T-helper 2 cell treated with Interferon-gamma antibody and Interleukin-4, amounts not matched to agents 5 μg/mL and 100 μg/mL, for 36 hours (primary cell): ENCODE measurements at regions not wholly inside any gene's neighbourhood (a gene's known extent, or its start where the extent isn't known, plus 50 kb on each side); places are given as distances from the start of the nearest gene placed in this dataset.

Experiments used
- DNase-seq: peaks from one replicate; pipeline ENCODE4 v3.0.0; 2021; ENCODE audit warnings: low spot score
- H3K27ac Mint-ChIP-seq: one replicate; pipeline ENCODE4 v1.8.0; 2021; ENCODE audit warnings: mild to moderate bottlenecking, mixed read lengths
- H3K27me3 Mint-ChIP-seq: one replicate; pipeline ENCODE4 v1.8.0; 2021; ENCODE audit warnings: low read depth, mixed read lengths
- H3K36me3 Mint-ChIP-seq: one replicate; pipeline ENCODE4 v1.8.0; 2021; ENCODE audit warnings: low read depth, mixed read lengths
- H3K4me1 Mint-ChIP-seq: one replicate; pipeline ENCODE4 v1.8.0; 2021; ENCODE audit warnings: low read depth, mixed read lengths
- H3K4me3 Mint-ChIP-seq: one replicate; pipeline ENCODE4 v1.8.0; 2022; ENCODE audit warnings: mild to moderate bottlenecking, moderate library complexity, mixed read lengths
- H3K9me3 Mint-ChIP-seq: one replicate; pipeline ENCODE4 v1.8.0; 2021; ENCODE audit warnings: mixed read lengths

DNA sequence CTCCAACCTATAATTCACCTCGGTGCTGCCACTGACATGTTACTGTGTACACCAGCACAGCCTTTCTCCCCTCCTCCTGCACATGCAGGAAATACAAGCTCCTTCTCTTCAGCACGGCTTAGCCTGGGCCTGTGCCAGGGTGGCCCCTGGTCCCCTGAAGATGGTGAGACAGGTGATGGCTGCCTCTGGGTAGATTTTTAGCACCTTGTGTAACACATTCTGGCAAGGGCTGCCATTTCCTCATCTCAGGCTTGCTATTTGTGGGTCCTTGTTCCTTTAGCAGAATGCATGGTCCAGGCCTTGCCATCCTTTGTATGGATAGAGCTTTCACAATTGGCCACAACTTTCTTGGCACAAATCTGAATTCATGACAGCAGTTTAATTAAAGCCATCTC lies 151.3 kb downstream of the CDC5L start:
- H3K9me3 Mint-ChIP-seq, result no peaks in the 10 kb centered on the region
- no peaks in the 10 kb centered on the region for H3K36me3 Mint-ChIP-seq
- H3K4me3 Mint-ChIP-seq, result no peak overlapping the region
- H3K4me1 Mint-ChIP-seq, result no peaks in the 10 kb centered on the region
- no peaks in the 10 kb centered on the region for H3K27me3 Mint-ChIP-seq
- no peak for DNase-seq
- no peak overlapping the region for H3K27ac Mint-ChIP-seq

DNA sequence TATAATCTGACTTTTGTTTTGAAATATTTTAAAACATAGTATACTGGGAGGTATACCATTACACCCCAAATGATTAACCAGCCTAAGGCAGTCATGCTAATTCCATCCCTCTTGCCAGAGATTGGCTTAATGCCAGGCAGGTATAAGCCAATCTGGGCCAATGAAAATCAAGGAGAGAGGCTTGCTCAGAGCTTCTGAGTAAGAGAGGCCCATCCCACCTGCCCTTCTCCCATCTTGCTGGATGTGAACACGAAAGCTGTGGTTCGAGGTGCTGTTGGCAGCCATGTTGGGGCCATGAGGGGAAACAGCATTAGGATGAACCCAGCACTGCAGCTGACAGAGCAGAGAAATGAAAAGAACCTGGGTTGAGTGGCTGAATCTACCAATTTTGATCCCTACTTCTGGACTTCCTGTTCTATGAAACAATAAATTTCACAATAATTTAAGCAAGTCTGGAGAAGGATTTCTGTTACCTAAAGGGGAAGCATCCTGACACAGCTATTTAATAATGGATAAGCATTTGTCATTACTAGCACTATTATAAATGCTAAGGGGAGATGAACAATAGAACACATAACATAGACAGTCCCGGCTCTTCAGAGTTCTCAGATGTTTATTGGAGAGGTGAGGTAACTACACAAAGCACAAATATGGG lies 152.3 kb downstream of the CDC5L start:
- no peak overlapping the region for H3K27ac Mint-ChIP-seq
- no peaks in the 10 kb centered on the region for H3K4me1 Mint-ChIP-seq
- DNase-seq, result no peak
- H3K36me3 Mint-ChIP-seq, result no peaks in the 10 kb centered on the region
- no peaks in the 10 kb centered on the region for H3K27me3 Mint-ChIP-seq
- no peaks in the 10 kb centered on the region for H3K9me3 Mint-ChIP-seq
- no peak overlapping the region for H3K4me3 Mint-ChIP-seq

DNA sequence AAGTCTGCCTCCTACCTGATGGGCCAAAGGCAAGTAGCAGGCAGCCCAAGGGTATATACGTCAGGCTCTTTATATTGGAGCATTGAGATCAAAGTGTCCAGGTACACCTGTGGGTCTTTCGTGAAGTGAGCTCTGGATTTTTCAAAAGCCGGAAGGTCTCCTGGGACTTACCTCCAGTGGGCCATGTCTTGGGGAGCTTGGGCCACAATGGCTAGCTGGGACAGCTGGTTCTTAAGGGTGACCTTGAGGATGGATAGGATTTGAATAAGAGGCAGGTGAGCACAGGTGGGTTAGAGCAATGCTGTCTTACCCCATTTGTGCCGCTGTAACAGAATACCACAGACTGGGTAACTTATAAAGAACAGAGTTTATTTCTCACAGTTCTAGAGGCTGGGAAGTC lies 153.4 kb downstream of the CDC5L start:
- no peaks in the 10 kb centered on the region for H3K27me3 Mint-ChIP-seq
- H3K36me3 Mint-ChIP-seq, result no peaks in the 10 kb centered on the region
- no peak overlapping the region for H3K4me3 Mint-ChIP-seq
- H3K4me1 Mint-ChIP-seq, result no peaks in the 10 kb centered on the region
- no peak overlapping the region for H3K27ac Mint-ChIP-seq
- H3K9me3 Mint-ChIP-seq, result no peaks in the 10 kb centered on the region
- no peak for DNase-seq

DNA sequence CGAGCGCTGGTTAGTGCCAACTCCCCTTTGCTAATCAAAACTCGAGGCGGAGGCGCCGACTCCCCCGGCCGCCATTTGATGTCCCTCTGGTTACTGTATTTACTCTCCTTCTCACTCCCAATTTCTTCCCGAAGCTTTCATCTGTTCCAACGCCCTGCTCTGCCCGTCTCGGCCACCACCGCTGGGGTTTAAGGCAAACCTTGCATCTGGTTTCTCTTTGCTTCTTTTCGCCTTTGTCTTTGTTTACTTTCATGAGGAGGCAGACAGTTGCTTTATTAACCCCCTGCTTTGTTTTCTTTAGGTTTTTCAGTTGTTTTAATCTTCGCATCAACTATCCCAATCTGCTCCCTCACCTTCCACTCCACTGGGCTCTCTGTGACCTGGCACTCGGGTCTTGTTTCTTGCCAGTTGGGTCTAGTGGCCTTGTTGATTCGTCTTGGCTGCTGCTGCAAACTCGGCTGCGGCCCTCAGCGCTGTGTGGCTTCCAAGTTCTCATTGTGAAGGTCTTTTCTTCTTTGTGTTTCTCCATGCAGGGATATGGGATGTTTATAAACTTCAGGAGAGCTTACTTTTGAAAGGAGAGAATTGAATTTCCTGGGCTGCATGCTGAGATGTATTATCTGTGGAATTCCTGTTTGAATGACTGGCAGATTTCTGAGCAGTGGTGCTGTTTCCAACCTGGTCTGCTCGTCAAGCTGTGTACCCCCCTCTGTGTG lies 155.1 kb downstream of the CDC5L start:
- DNase-seq, result no peak
- H3K9me3 Mint-ChIP-seq, result no peaks in the 10 kb centered on the region
- peaks cover 4% of the 10 kb centered on the region for H3K27me3 Mint-ChIP-seq
- H3K4me1 Mint-ChIP-seq, result no peaks in the 10 kb centered on the region
- no peaks in the 10 kb centered on the region for H3K36me3 Mint-ChIP-seq
- no peak overlapping the region for H3K27ac Mint-ChIP-seq
- no peak overlapping the region for H3K4me3 Mint-ChIP-seq

DNA sequence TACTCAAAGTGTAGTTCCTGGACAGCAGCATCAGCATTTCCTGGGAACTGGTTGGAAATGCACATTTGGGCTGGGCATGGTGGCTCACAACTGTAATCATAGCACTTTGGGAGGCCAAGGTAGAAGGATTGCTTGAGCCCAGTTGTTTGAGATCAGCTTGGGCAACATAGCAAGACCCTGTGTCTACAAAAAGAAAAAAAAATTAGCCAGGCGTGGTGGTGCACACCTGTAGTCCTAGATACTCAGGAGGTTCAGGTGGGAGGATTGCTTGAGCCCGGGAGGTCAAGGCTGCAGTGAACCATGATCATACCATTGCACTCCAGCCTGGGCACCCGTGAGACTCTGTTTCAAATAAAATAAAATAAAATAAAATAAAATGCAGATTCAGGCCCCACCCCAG lies 156.2 kb downstream of the CDC5L start:
- Mint-ChIP-seq H3K27me3 (peaks cover 6% of the 10 kb centered on the region), H3K36me3 (no peaks in the 10 kb centered on the region), H3K4me3 (no peak overlapping the region), H3K4me1 (no peaks in the 10 kb centered on the region), H3K9me3 (no peaks in the 10 kb centered on the region), H3K27ac (no peak overlapping the region)
- no peak for DNase-seq

DNA sequence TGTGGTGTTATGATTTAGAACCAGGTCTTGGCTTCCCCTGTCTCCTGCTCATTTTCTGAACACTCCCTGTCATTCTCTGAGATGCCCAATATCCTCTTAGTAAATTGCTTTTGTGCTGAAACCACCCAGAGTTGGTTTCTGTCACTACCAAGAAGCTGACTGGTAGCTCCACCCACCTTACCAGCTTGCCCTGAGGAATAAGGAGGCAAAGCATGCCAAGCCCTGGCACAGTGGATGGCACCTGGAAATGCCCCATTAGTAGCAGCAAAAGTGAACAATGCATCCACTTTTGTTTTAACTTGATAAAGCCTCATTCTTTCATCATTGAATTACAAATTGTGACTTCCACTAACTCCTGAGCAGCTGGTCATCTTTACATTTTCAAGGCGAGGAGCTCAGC lies 157.7 kb downstream of the CDC5L start:
- Mint-ChIP-seq H3K4me3 (no peak overlapping the region), H3K27me3 (peaks cover 8% of the 10 kb centered on the region), H3K4me1 (no peaks in the 10 kb centered on the region), H3K9me3 (no peaks in the 10 kb centered on the region), H3K36me3 (no peaks in the 10 kb centered on the region), H3K27ac (no peak overlapping the region)
- DNase-seq, result no peak

DNA sequence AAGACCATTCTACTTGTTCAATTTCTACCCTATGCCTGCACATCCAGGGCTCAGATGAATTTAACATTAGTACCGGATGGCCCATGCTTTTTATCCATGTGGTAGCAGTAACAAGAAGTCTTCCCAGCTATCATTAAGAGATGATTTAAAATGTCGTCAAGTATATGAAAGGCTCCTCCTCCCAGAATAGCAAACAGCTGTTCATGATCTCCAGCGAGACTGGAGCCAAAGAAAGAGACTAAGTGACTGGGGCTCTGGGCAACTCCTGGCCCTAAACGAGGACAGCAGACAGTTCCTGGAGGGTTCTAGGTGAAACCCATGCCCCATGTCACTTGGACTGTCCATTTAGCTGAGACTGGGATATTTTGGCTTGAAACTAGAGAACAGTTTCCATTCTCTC lies 160.8 kb downstream of the CDC5L start:
- H3K4me1 Mint-ChIP-seq, result no peaks in the 10 kb centered on the region
- no peak overlapping the region for H3K4me3 Mint-ChIP-seq
- H3K27me3 Mint-ChIP-seq, result peaks cover 14% of the 10 kb centered on the region

DNA sequence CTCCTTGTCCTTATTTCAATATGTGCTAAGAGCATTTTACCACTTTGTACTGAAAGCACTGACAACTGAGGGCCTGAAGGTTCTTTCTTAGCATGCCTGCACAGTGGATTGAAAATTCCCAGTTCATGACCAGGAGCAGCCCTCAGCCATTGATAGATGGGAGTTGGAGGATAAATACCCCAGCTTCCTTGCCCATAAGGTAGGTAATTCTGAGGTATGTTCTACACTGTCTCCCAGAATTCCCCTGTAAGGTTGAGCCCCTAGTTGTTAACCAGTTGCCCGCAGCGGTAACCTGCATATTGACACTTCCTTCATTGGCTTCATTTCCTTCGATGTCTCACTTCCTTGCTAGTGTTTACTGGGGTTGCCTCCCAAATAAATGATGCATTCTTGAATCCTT lies 162.0 kb downstream of the CDC5L start:
- Mint-ChIP-seq H3K36me3 (no peaks in the 10 kb centered on the region), H3K27ac (no peak overlapping the region), H3K4me3 (no peak overlapping the region), H3K4me1 (no peaks in the 10 kb centered on the region), H3K27me3 (peaks cover 14% of the 10 kb centered on the region), H3K9me3 (no peaks in the 10 kb centered on the region)
- no peak for DNase-seq

More for the DNA sequence above, 160.8 kb downstream of the CDC5L start:
- Mint-ChIP-seq H3K36me3 (no peaks in the 10 kb centered on the region), H3K9me3 (no peaks in the 10 kb centered on the region), H3K27ac (no peak overlapping the region)
- no peak for DNase-seq

DNA sequence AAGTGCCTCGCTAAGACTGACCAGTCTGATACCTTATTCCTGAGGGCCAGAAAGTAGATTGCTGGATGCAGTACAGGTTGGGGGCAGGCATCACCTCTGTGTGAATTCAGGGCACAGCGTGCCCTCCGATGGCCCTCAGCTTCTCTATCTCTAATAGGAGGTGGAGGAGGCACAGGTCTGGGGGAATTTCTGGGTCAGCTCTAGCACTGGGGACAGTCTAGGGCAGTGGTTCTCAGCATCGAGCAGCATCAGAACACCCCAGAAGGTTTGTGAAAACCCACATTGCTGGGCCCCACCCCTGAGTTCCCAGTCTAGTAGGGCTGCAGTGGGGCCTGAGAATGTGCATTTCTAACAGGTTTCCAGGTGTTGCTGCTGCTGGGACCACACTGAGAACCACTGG lies 166.7 kb downstream of the CDC5L start:
- Mint-ChIP-seq H3K27ac (no peak overlapping the region), H3K9me3 (no peaks in the 10 kb centered on the region), H3K4me1 (no peaks in the 10 kb centered on the region), H3K27me3 (peaks cover 19% of the 10 kb centered on the region), H3K36me3 (no peaks in the 10 kb centered on the region), H3K4me3 (no peak overlapping the region)
- DNase-seq, result no peak

DNA sequence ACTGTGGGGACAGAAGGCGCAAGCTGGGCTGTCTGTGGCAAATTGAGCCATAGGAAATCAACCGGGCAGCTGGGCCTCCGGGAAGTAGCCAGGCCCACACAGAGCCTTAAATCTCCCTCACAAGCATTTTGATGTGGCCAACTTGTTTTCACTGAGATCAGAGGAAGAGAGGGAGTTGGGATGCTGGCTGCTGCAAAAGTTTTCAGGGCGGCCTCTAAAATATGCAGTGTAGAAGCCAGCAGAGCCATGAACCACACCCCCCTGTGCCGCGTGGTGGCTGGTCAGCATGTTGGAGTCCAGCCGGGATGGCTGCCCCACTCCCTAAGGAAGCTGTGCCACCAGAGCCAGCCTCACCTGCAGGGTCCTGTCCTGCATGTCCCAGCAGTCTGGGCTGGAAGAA lies 167.4 kb downstream of the CDC5L start:
- H3K27me3 Mint-ChIP-seq, result peaks cover 21% of the 10 kb centered on the region
- no peak for DNase-seq
- no peaks in the 10 kb centered on the region for H3K4me1 Mint-ChIP-seq
- no peaks in the 10 kb centered on the region for H3K9me3 Mint-ChIP-seq
- H3K36me3 Mint-ChIP-seq, result no peaks in the 10 kb centered on the region
- no peak overlapping the region for H3K27ac Mint-ChIP-seq
- no peak overlapping the region for H3K4me3 Mint-ChIP-seq

DNA sequence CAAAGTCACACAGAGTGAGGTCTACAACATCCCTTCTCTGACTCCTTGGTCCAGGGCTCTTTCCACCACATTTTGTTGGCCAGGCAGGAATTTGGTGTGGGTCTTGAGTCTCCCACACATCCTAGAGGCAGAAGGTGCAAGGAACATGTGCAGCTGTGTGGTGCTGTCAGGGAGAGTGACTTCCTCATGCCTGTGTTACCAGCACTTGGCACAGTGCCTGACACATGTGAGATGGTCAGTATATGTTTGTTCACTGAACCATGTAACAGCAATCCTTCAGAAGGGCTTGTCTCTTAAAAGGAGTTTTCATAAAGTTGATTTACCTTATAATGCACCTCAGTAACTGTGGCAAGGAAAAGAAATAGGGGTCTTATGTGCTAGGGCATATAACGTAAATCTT lies 168.5 kb downstream of the CDC5L start:
- Mint-ChIP-seq H3K36me3 (no peaks in the 10 kb centered on the region), H3K27ac (no peak overlapping the region), H3K9me3 (no peaks in the 10 kb centered on the region), H3K27me3 (peaks cover 21% of the 10 kb centered on the region), H3K4me3 (no peak overlapping the region), H3K4me1 (no peaks in the 10 kb centered on the region)
- no peak for DNase-seq

DNA sequence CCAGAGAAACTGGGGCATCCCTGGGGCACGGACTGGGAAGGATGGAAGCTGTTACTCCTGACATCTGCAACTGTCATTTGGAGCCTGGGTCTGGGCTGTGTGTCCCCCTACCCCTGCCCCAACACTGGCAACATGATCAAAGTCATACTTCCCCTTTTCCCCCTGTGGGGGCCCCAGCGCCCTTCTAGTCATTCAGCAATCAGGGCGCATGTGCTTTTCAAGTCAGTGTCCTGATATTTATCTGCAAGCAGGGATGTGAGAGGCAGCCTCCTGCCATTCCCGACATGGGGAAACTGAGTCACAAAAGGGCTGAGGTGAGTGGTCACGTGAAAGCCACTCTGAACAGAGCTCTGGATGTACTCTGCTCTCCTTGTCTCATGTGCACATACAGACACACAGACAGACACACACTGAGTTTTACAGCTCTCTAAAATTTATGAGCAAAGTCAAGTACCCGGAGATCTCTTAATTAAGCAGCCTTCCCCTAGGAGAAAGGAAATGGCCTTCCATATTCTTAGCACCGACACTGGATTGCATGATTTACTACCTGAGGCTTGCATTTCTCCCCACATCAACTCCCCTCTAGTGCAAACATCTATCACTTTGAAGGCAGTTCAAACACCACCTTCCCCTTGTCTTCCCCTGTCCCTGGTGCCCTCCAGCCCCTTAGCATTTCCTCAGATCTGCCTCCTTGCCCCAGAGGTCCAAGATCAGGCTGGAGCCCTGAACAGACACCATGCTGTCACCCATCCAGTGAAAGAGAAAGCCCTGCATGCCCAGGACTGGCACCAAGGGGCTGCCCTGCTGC lies 170.7 kb downstream of the CDC5L start:
- DNase-seq, result no peak
- Mint-ChIP-seq H3K4me3 (no peak overlapping the region), H3K9me3 (no peaks in the 10 kb centered on the region), H3K4me1 (peaks cover 6% of the 10 kb centered on the region), H3K27ac (no peak overlapping the region), H3K27me3 (peaks cover 31% of the 10 kb centered on the region), H3K36me3 (no peaks in the 10 kb centered on the region)

DNA sequence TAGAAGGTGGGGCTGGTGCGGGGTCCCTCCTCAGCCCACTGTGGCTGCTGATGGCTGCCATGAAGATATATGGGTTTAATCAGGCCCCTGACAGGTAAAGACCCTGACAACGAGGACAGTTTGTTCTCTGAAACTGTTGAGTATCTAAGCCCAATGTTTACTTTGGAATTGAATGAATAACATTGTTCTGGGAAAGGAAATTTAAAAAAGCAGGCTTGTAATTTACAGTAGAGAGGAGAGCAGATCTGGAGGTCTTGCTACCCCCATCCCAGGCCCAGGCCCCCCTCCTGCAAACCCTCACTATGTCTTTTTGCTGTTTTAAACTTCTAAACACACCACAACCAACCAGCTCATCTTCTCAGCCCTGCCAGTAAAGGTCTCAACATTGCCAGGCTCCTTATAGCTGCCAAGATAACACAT lies 171.3 kb downstream of the CDC5L start:
- H3K27ac Mint-ChIP-seq, result no peak overlapping the region
- no peak overlapping the region for H3K4me3 Mint-ChIP-seq
- H3K4me1 Mint-ChIP-seq, result peaks cover 6% of the 10 kb centered on the region
- no peaks in the 10 kb centered on the region for H3K9me3 Mint-ChIP-seq
- H3K36me3 Mint-ChIP-seq, result no peaks in the 10 kb centered on the region
- DNase-seq, result no peak
- H3K27me3 Mint-ChIP-seq, result peaks cover 31% of the 10 kb centered on the region

DNA sequence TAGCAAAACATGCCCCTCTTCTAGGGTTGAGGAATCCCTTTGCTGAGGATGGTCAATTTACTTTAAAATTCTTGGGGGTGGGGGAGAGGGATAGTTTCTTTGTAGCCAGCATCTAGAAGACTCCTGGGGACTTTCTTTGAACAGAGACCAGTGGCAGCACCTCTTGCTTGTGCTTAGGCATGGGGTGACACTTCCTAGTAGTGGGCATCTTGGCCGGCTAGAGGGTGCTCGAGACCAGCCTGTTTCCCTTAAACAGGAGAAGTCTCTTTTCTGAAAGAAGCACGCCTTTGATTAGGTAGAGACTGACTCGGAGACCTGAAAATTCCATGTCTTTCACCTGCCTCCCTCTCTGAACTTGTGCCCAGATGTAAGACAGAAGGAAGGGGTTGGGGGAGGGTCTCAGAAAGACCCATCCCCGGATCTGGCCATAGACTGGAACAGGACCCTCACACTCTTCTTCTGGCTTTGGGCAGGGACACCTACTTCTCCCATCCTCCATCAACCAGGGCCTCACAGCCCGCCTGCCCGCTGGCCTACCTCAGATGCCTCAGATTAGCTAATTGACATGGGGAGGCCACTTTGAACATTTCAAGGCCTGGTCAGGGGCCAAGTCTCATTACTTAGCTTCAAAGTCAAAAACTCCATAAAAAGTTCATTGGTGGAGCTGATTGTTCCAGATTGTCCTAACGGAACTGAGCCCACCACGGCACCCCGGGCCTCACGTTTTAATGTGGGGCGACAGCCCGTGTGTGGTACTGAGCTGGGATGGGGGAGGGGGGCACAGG lies 172.2 kb downstream of the CDC5L start:
- H3K4me1 Mint-ChIP-seq, result peaks cover 6% of the 10 kb centered on the region
- no peaks in the 10 kb centered on the region for H3K36me3 Mint-ChIP-seq
- H3K4me3 Mint-ChIP-seq, result no peak overlapping the region
- H3K9me3 Mint-ChIP-seq, result no peaks in the 10 kb centered on the region
- H3K27me3 Mint-ChIP-seq, result peaks cover 31% of the 10 kb centered on the region
- DNase-seq, result no peak
- H3K27ac Mint-ChIP-seq, result no peak overlapping the region
